Endothelial cell of umbilical vein (primary cell): ENCODE measurements at regions not wholly inside any gene's neighbourhood (a gene's known extent, or its start where the extent isn't known, plus 50 kb on each side); places are given as distances from the start of the nearest gene placed in this dataset.

Experiments
- BruUV-seq: library from RNA; stranded (reverse); fragments of 400-500 nt; replicated peaks from 2 replicates; lab custom pipeline; 2021; lab: Mats Ljungman, UMichigan
- CTCF ChIA-PET: fragments of 300-600, 350-600 bp; sonication (Branson Sonifier 250); formaldehyde crosslinking; loops from one replicate; lab custom pipeline; 2021; ENCODE audit warnings: antibody characterized with exemption, inconsistent platforms; lab: Charles Lee
- POLR2A ChIA-PET: fragments of 300-600, 350-600 bp; sonication (Branson Sonifier 250); formaldehyde crosslinking; loops from one replicate; lab custom pipeline; 2021; ENCODE audit warnings: antibody characterized with exemption, inconsistent platforms; lab: Charles Lee
- DNase-seq: peaks from one replicate; pipeline ENCODE4 v3.0.0-alpha.2; 2011; ENCODE audit warnings: low read depth, low spot score
- FAIRE-seq: peaks from 2 replicates; lab custom pipeline; 2011; peaks lifted over from hg19 to GRCh38; lab: Jason Lieb, UNC
- H2AFZ ChIP-seq: 2 replicates; pipeline ENCODE4 v1.6.0; 2012; ENCODE audit warnings: low read depth, low read length, control low read depth, inconsistent platforms
- H3K27ac ChIP-seq: 2 replicates; pipeline ENCODE4 v1.5.1; 2011; ENCODE audit warnings: low read depth, mild to moderate bottlenecking, control low read depth, low read length, moderate library complexity; ENCODE audit not compliant: insufficient read depth
- H3K27me3 ChIP-seq, 2 experiments: 2 replicates each; pipeline versions ENCODE4 v1.6.0 to v1.6.1; 2011; ENCODE audit warnings: low read length in 2 of 2, mixed read lengths in 1 of 2; ENCODE audit not compliant: control insufficient read depth in 2 of 2, insufficient read depth in 2 of 2
- H3K36me3 ChIP-seq, 2 experiments: 2 replicates in 1 of 2; 3 replicates in 1 of 2; pipeline ENCODE4 v1.5.1; 2011; ENCODE audit warnings: low read length in 2 of 2, mild to moderate bottlenecking in 1 of 2, moderate library complexity in 1 of 2; ENCODE audit not compliant: control insufficient read depth in 2 of 2, insufficient read depth in 2 of 2; ENCODE audit errors: extremely low read depth in 1 of 2
- H3K4me1 ChIP-seq: 3 replicates; pipeline ENCODE4 v1.5.1; 2011; ENCODE audit warnings: mild to moderate bottlenecking, low read length; ENCODE audit not compliant: control insufficient read depth, insufficient read depth; ENCODE audit errors: extremely low read depth
- H3K4me2 ChIP-seq: 2 replicates; pipeline ENCODE4 v1.6.1; 2011; ENCODE audit warnings: low read length, control low read depth, mixed read lengths; ENCODE audit not compliant: insufficient read depth
- H3K4me3 ChIP-seq, 3 experiments: fragments of 200-600 bp in 1 of 3; sonication (generic), shearing (Covaris generic) in 1 of 3; replicated peaks in 1 of 3; 2 replicates each; pipeline ENCODE4 v1.5.1; 2011 to 2016; ENCODE audit warnings: control low read depth in 3 of 3, low read length in 3 of 3, mild to moderate bottlenecking in 2 of 3, inconsistent platforms in 1 of 3, low read depth in 1 of 3, moderate library complexity in 1 of 3; ENCODE audit not compliant: insufficient read depth in 1 of 3
- H3K79me2 ChIP-seq: 2 replicates; pipeline ENCODE4 v1.6.0; 2012; ENCODE audit warnings: low read length, inconsistent platforms; ENCODE audit not compliant: control insufficient read depth, insufficient read depth
- H3K9ac ChIP-seq: replicated peaks from 2 replicates; pipeline ENCODE3; 2011; ENCODE audit warnings: low read length, control low read depth; ENCODE audit not compliant: insufficient read depth; ENCODE audit errors: extremely low read depth
- H3K9me1 ChIP-seq: replicated peaks from 3 replicates; pipeline ENCODE4 v1.6.0; 2011; ENCODE audit warnings: mild to moderate bottlenecking, low read length; ENCODE audit not compliant: control insufficient read depth, insufficient read depth; ENCODE audit errors: extremely low read depth
- H3K9me3 ChIP-seq: replicated peaks from 2 replicates; pipeline ENCODE4 v1.5.1; 2012; ENCODE audit warnings: low read length, inconsistent platforms; ENCODE audit not compliant: control insufficient read depth, insufficient read depth
- H4K20me1 ChIP-seq: replicated peaks from 2 replicates; pipeline ENCODE3; 2011; ENCODE audit warnings: mild to moderate bottlenecking, low read length; ENCODE audit not compliant: control insufficient read depth, insufficient read depth; ENCODE audit errors: extremely low read depth
- CTCF ChIP-seq, 2 donors: IDR thresholded peaks; 1 replicate in 1 of 2; 2 replicates in 1 of 2; pipeline ENCODE4 v1.5.1; 2011; ENCODE audit warnings: low read length in 2 of 2, mild to moderate bottlenecking in 2 of 2, moderate library complexity in 2 of 2, control low read depth in 1 of 2, inconsistent platforms in 1 of 2, low read depth in 1 of 2; ENCODE audit not compliant: insufficient read depth in 1 of 2; ENCODE audit errors: extremely low read depth in 1 of 2
- EZH2 ChIP-seq: IDR thresholded peaks from 2 replicates; pipeline ENCODE4 v1.6.1; 2012; ENCODE audit warnings: borderline replicate concordance, low read depth, mild to moderate bottlenecking, moderate library complexity, low read length, inconsistent platforms; ENCODE audit not compliant: severe bottlenecking
- FOS ChIP-seq: IDR thresholded peaks from 2 replicates; pipeline ENCODE4 v1.6.1; 2011; ENCODE audit warnings: mild to moderate bottlenecking, low read length, moderate library complexity, borderline replicate concordance; ENCODE audit not compliant: insufficient read depth
- GATA2 ChIP-seq: IDR thresholded peaks from 2 replicates; pipeline ENCODE4 v1.7.0; 2011; ENCODE audit warnings: low read depth, mild to moderate bottlenecking, moderate library complexity, mixed read lengths, low read length; ENCODE audit not compliant: insufficient read length, insufficient read depth
- JUN ChIP-seq: IDR thresholded peaks from 2 replicates; pipeline ENCODE4 v1.6.1; 2011; ENCODE audit warnings: borderline replicate concordance, low read depth; ENCODE audit not compliant: insufficient read length, insufficient read depth
- MYC ChIP-seq: IDR thresholded peaks from one replicate; pipeline ENCODE4 v1.6.1; 2011; ENCODE audit warnings: mild to moderate bottlenecking, low read depth, low read length
- POLR2A ChIP-seq: IDR thresholded peaks from 2 replicates; pipeline ENCODE4 v1.6.1; 2012; ENCODE audit warnings: low read depth, mild to moderate bottlenecking, control low read depth, low read length
- POLR2AphosphoS5 ChIP-seq: IDR thresholded peaks from 2 replicates; pipeline ENCODE4 v1.6.1; 2012; ENCODE audit warnings: low read depth, mild to moderate bottlenecking, control low read depth, low read length, moderate library complexity; ENCODE audit not compliant: insufficient read depth
- dilution Hi-C: fragments of 300-500 bp; cut with MboI; formaldehyde crosslinking; loops from one replicate; pipeline ENCODE4 v1.15.0; 2019; ENCODE audit warnings: low sequenced_read_pairs; ENCODE audit not compliant: extremely low pct_ligation_motif_present
- intact Hi-C: fragments of 100-400 bp; cut with micrococcal nuclease; formaldehyde crosslinking; loops from one replicate; pipeline ENCODE4 v1.10.0; 2022
- TF ChIP-seq, protein P1 (sequence below): IDR thresholded peaks from 2 replicates; pipeline ENCODE4 v1.6.1; 2011; ENCODE audit not compliant: insufficient read depth, insufficient read length

- ChIA-PET POLR2A (interaction anchor here (1.5 kb wide), 1 partner anchor 22 kb away, joined by 5 read pairs; no protein-coding TSS in a partner anchor), CTCF (interaction anchor here (1.1 to 1.6 kb wide), 4 partner anchors 23 to 388 kb away, joined by 3 to 6 read pairs (median 4); no protein-coding TSS in a partner anchor)
- Histone ChIP-seq H4K20me1 (no peaks in the 10 kb centered on the region), H2AFZ (peak overlapping the region; percentile 7), H3K4me3 (no peak overlapping the region), H3K9me3 (no peaks in the 10 kb centered on the region), H3K27ac (peak overlapping the region; percentile 87), H3K4me1 (peaks cover 26% of the 10 kb centered on the region), H3K4me2 (peak overlapping the region; percentile 3), H3K27me3 (no peaks in the 10 kb centered on the region), H3K79me2 (no peaks in the 10 kb centered on the region), H3K9ac (no peak overlapping the region), H3K36me3 (no peaks in the 10 kb centered on the region), H3K9me1 (no peaks in the 10 kb centered on the region)
- TF ChIP-seq, protein P1, sequence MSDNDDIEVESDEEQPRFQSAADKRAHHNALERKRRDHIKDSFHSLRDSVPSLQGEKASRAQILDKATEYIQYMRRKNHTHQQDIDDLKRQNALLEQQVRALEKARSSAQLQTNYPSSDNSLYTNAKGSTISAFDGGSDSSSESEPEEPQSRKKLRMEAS = no peak
- TF ChIP-seq POLR2AphosphoS5 (peak; percentile 45), EZH2 (no peak), CTCF (IDR thresholded peaks at IDR 0.05; ENCODE audit: extremely low read depth in 1 of 2, insufficient read depth in 1 of 2, low read depth in 1 of 2, low read length in 2 of 2) (no peak), POLR2A (no peak), JUN (no peak), MYC (no peak), GATA2 (peak; percentile 37), FOS (peak; percentile 89)
- DNase-seq (peak; percentile 68), FAIRE-seq (peak; percentile 94)
- BruUV-seq = TSS peak; percentile 88
- dilution Hi-C loops = no loop called here
- intact Hi-C loops = loop anchor here (1.0 kb wide), 1 partner anchor 21 kb away; no protein-coding TSS in a partner anchor
Observed at GRCh38 chr16:86951831-86952598, 365.2 kb downstream of the C16orf95 start.
